ENCODE measurements at regions not wholly inside any gene's neighbourhood (a gene's known extent, or its start where the extent isn't known, plus 50 kb on each side); places are given as distances from the start of the nearest gene placed in this dataset.

- H3K27me3 ChIP-seq, result no peaks in the 10 kb centered on the region
- no peak overlapping the region for H3K4me2 ChIP-seq
- H3F3A ChIP-seq (ENCODE audit: low read depth), result no peaks in the 10 kb centered on the region
- peaks cover 11% of the 10 kb centered on the region for H3K4me1 ChIP-seq
- TF ChIP-seq EZH2phosphoT487 (IDR thresholded peaks at IDR 0.05) (no peak), EZH2 (IDR thresholded peaks at IDR 0.05) (no peak), CTCF (IDR thresholded peaks at IDR 0.05) (no peak)
- Mint-ChIP-seq H3K36me3 (no peaks in the 10 kb centered on the region), H3K4me1 (peaks cover 15% of the 10 kb centered on the region), H3K27ac (no peak overlapping the region), H3K9me3 (no peaks in the 10 kb centered on the region), H3K27me3 (ENCODE audit: insufficient read depth, low read depth) (peaks cover 10% of the 10 kb centered on the region), H3K4me3 (no peak overlapping the region)
- H3K79me2 ChIP-seq (ENCODE audit: low read depth), result no peaks in the 10 kb centered on the region
- H3K27ac ChIP-seq, result no peak overlapping the region
- H3K4me3 ChIP-seq, result no peak overlapping the region
- no peaks in the 10 kb centered on the region for H3K9me3 ChIP-seq (ENCODE audit: low read depth)
- H2AFZ ChIP-seq (replicated peaks), result no peak overlapping the region
- no peaks in the 10 kb centered on the region for H3K36me3 ChIP-seq
- DNase-seq (ENCODE audit: low spot score), result no peak
- no peaks in the 10 kb centered on the region for H4K20me1 ChIP-seq (ENCODE audit: low read depth)
- H3K9ac ChIP-seq, result no peak overlapping the region
Observed at GRCh38 chr20:17066902-17067301, 159.9 kb upstream of the PCSK2 start.

GRCh38 chr20:17068084-17068711, 158.6 kb upstream of the PCSK2 start:
- Mint-ChIP-seq H3K4me1 (peaks cover 15% of the 10 kb centered on the region), H3K9me3 (no peaks in the 10 kb centered on the region), H3K4me3 (no peak overlapping the region), H3K36me3 (no peaks in the 10 kb centered on the region), H3K27me3 (ENCODE audit: insufficient read depth, low read depth) (peaks cover 10% of the 10 kb centered on the region), H3K27ac (no peak overlapping the region)
- DNase-seq (ENCODE audit: low spot score), result no peak
- Histone ChIP-seq H3K27ac (no peak overlapping the region), H3K9me3 (ENCODE audit: low read depth) (no peaks in the 10 kb centered on the region), H3K79me2 (ENCODE audit: low read depth) (no peaks in the 10 kb centered on the region), H3K9ac (no peak overlapping the region), H3K36me3 (no peaks in the 10 kb centered on the region), H2AFZ (replicated peaks) (no peak overlapping the region), H3F3A (ENCODE audit: low read depth) (no peaks in the 10 kb centered on the region), H3K4me2 (no peak overlapping the region), H3K4me1 (peaks cover 11% of the 10 kb centered on the region), H3K27me3 (no peaks in the 10 kb centered on the region), H3K4me3 (no peak overlapping the region), H4K20me1 (ENCODE audit: low read depth) (no peaks in the 10 kb centered on the region)
- TF ChIP-seq CTCF (IDR thresholded peaks at IDR 0.05) (no peak), EZH2 (IDR thresholded peaks at IDR 0.05) (no peak), EZH2phosphoT487 (IDR thresholded peaks at IDR 0.05) (no peak)

DNA sequence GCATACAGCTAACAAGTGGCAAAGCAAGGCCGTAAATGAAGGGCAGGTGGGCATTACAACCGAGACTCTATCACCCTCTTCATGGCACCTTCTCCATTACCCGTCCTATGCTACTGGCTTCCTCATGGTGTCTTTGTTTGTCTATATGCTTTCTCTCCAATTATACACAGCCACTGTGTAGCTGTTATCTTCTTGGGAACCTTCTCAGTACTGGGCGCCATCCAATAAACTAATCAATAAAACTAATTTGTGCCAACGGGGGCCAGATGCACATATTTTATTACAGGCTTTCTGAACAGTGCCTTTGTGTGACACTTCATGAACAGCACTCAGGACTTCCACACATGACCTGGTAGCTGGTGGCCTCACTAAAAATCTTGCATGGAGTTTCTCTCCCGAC, 149.8 kb upstream of the PCSK2 start:
- Histone ChIP-seq H3K4me3 (no peak overlapping the region), H3K36me3 (no peaks in the 10 kb centered on the region), H3K79me2 (ENCODE audit: low read depth) (no peaks in the 10 kb centered on the region), H3K9ac (no peak overlapping the region), H3K4me1 (no peaks in the 10 kb centered on the region), H2AFZ (replicated peaks) (no peak overlapping the region), H3K27me3 (no peaks in the 10 kb centered on the region), H3K4me2 (no peak overlapping the region), H3F3A (ENCODE audit: low read depth) (no peaks in the 10 kb centered on the region), H3K27ac (no peak overlapping the region), H3K9me3 (ENCODE audit: low read depth) (no peaks in the 10 kb centered on the region), H4K20me1 (ENCODE audit: low read depth) (no peaks in the 10 kb centered on the region)
- TF ChIP-seq CTCF (IDR thresholded peaks at IDR 0.05) (no peak), EZH2phosphoT487 (IDR thresholded peaks at IDR 0.05) (no peak), EZH2 (IDR thresholded peaks at IDR 0.05) (no peak)
- Mint-ChIP-seq H3K27ac (no peak overlapping the region), H3K4me1 (no peaks in the 10 kb centered on the region), H3K4me3 (no peak overlapping the region), H3K36me3 (no peaks in the 10 kb centered on the region), H3K27me3 (ENCODE audit: insufficient read depth, low read depth) (peaks cover 2% of the 10 kb centered on the region), H3K9me3 (peaks cover 2% of the 10 kb centered on the region)
- no peak for DNase-seq (ENCODE audit: low spot score)
